DMS79 treated with DMSO at 0.1 percent for 48 hours (cell line): ENCODE measurements at regions not wholly inside any gene's neighbourhood (a gene's known extent, or its start where the extent isn't known, plus 50 kb on each side); places are given as distances from the start of the nearest gene placed in this dataset.

Experiments used
- DNase-seq: peaks from one replicate; lab custom pipeline; 2025; lab: John Stamatoyannopoulos, UW

DNA sequence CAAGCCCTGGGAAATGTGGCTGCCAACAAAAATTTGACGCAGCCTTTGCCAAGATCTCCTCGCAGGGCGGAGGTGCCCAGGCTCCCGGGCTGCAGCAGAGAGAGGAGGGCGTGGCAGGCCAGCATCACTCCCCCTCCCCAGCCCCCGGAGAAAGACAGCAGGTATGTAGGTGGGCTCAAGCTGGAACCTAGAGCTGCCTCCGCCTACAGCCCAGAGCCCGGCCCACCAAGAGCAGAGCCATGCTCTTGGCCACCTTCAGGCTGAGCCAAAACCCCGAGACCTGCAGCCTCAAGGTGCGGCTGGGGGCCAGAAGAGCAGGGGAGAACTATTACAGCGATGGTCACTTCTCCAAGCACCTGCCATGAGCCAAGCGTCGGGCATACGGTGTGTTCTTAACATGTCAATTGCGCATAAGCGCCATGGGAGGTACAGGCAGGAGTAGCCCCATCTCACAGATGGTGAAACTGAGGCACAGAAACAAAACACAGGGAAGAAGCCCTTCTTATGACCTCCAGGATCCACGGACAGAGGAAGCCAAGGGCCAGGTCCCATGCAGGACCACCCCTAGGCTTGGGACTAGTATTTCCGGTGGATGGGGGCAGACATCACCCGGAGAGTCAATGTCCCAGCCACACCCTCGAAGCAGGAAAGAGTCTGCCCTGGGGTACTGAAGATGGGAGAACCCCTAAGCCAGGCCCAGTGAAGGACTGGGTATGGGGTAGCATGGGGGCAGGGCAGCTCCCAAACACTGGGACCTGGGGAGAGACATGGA is 109.0 kb downstream of the NCOR2 start:
- DNase-seq, result no peak

- DNase-seq, result no peak
Observed at GRCh38 chr12:124457287-124458219, 109.9 kb downstream of the NCOR2 start.

DNA sequence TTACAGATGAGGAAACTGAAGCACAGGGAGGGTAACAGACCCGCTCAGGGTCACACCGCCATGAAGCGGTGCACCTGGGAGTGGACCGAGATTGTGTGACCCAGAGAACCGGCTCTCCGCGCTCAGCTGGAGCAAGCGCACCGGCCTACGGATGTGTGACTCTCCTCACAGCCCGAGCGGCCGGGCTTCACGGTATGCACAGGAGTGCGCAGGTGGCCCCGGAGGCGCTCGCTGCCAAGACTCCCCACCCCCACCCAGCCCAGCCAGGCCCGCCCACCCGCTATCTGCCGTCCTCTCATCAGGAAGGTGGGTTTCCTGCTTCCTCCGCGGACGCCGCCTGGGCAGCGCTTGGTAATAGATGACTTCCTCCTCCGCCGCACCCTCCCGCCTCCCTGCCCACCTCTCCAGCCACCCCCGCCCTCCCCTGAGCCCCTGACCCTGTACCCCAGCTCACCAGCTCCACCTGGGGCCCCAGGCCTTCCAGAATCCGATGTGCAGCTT is 110.7 kb downstream of the NCOR2 start:
- no peak for DNase-seq

DNA sequence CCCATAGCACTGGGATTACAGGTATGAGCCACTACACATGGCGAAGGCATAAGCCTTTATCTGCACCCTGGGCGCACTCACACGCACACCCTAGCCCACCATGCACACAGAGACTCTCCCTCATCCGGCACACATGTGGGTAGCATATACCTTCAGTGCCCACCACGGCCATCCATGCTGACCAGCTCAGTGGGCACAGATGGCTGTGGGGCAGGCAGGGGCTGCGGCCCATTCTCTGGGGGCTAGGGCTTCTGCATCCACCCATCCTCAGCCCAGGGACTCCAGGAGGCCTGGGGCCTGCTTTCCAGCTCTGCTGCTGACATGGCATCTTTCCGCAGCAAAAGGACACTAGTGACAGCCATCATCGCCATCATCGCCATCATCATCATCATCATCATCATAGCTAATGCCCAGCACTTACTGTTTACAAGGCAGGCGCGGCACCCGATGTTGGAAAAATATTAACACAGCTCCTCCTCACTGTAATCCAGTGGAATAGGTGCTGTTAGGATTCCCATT is 111.2 kb downstream of the NCOR2 start:
- no peak for DNase-seq

- DNase-seq, result no peak
Observed at GRCh38 chr12:124455336-124455735, 112.1 kb downstream of the NCOR2 start.

- DNase-seq, result no peak
Observed at GRCh38 chr12:124454735-124455134, 112.7 kb downstream of the NCOR2 start.

GRCh38 chr12:124454352-124454725 is 113.1 kb downstream of the NCOR2 start:
- DNase-seq, result no peak

GRCh38 chr12:124453419-124454351 is 113.7 kb downstream of the NCOR2 start:
- DNase-seq, result no peak

GRCh38 chr12:124452576-124453331 is 114.7 kb downstream of the NCOR2 start:
- DNase-seq, result no peak

GRCh38 chr12:124451637-124452243 is 115.7 kb downstream of the NCOR2 start:
- no peak for DNase-seq

DNA sequence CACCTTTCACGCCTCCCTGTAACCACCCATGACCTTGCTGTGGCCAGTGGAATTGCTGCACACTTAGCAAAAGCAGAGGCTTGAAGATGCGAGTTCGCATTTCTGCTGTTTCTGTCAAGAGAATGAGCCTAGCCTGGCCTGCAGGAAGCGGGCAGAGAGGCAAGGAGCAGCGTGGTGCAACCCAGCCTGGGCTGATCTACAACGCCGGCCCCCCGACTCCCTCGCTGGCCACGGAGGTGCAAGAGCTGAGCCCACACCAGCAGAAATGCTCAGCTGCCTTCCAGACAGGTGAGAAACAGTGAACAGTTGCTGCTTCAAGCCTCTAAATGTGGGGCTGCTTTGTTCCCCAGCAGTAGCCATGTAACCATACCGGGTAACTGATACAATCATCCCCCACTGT is 116.4 kb downstream of the NCOR2 start:
- no peak for DNase-seq

- DNase-seq, result no peak
Observed at GRCh38 chr12:124450376-124450750, 117.0 kb downstream of the NCOR2 start.

DNA sequence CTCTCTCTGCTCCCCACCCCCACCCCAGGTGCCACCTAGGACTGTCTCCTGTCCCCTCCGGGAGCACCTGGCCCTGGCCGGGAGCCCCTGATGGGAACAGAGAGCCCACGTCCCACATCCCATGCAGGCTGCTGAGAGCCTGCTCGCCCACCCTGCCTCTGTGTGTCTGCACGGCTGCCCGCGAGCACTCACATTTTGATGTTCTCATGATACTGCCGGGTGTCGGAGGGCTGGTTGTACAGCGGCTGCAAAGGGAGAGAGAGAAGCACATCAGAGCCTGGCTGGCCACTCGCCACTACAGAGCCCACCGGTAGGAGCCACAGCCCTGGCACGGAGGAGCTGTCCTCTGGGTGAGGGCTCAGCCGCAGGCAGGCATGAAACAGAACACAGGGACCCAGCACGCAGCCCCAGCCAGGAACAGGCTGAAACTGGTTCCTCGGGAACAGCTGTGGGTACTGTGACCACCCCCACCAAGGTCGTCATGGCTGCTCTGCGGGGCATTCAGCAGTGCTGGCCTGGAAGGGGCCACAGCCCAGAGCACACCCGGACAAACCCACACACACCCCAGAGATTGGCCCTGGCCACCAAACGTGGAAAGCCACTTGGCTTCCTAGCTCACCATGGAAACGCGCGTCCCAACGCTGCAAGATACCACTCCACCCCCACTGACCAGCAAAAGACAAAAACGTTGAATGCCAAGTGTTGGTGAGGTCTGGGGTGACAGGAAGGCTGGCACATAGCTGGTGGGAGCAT is 117.6 kb downstream of the NCOR2 start:
- DNase-seq, result no peak

- DNase-seq, result no peak
Observed at GRCh38 chr12:124448955-124449622, 118.3 kb downstream of the NCOR2 start.

DNA sequence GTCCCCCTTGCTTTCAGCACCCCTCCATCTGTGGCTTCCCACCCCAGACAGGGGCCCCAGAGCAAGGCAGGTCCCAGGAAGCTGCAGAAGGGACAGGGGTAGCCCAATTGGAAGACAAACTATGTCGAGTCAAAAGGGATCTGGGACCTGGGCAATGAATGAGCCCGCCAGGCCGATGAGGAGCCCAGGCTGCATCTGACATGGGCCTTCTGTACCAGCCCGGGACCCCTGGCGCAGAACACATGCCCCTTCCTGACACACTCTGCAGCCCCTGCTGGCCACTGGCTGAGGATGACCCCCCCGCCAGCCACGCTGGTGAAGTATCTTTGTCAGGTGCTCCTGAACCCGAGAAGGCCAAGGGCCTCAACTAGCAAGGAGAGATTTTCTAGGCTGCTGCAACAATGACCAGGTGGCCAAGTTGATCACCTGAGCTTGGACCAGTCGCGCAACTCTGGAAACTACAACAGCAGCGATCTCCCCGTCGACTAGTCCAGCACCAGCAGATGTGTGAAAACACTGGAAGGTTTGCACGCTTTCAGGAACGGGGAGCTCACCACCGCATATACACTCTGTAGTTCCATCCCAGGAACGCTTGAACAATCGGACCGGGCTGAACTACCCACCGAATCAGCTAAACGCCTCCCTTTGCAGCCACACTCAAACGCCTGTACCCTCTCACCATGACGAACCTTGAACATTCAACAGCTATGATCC is 119.0 kb downstream of the NCOR2 start:
- DNase-seq, result no peak

GRCh38 chr12:124446364-124446763 is 121.0 kb downstream of the NCOR2 start:
- DNase-seq, result no peak

GRCh38 chr12:124445826-124446225 is 121.6 kb downstream of the NCOR2 start:
- no peak for DNase-seq

DNA sequence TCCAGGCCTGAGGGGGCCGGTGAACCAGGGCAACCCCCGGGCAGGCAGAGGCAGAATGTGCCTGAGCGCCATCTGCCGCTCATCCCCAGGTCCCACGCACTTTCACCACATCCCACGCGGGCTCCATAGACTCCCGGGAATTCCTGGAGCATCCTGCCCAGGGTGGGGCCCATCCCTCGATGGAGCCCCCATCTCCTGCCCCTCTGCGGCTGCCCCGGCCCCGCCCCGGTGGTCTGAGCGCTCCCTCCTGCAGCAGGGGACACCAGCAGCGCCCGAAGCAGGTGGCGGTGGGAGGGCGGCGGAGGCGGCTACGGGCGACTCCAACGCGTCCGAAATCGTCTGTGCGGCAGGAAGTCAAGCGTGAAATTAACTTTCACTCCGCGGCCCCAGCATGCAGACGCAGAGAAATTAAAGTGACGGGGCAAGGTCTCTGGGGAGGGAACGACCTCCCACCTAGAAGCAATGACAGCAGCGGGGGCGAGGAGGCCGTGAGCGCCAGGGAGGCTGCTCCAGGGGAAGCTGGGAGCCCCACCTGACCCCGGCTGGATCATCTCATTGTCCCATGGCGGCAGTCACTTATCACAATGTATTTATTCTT is 122.2 kb downstream of the NCOR2 start:
- no peak for DNase-seq
